ENCODE measurements at regions not wholly inside any gene's neighbourhood (a gene's known extent, or its start where the extent isn't known, plus 50 kb on each side); places are given as distances from the start of the nearest gene placed in this dataset.

GRCh38 chr21:36250423-36251075 is 69.4 kb upstream of the MORC3 start:
- Histone ChIP-seq H3K4me1 (ENCODE audit: control insufficient read depth in 2 of 2, insufficient read depth in 1 of 2, low read depth in 1 of 2, low read length in 2 of 2) (peaks cover 0 to 9% of the 10 kb centered on the region in 2 donors), H2BK12ac (ENCODE audit: low read length) (no peak overlapping the region), H3K18ac (ENCODE audit: low read length) (peak overlapping the region; percentile 2), H3K23ac (ENCODE audit: low read depth, low read length, poor library complexity) (no peak overlapping the region), H3K4me3 (ENCODE audit: low read length in 2 of 2) (no peak overlapping the region), H3K4me2 (ENCODE audit: insufficient read depth, low read length, poor library complexity, severe bottlenecking) (no peak overlapping the region), H3K14ac (ENCODE audit: low read length) (no peak overlapping the region), H3K9ac (ENCODE audit: low read depth, low read length, poor library complexity) (no peak overlapping the region), H3K27ac (replicated peaks; ENCODE audit: low read length) (no peak overlapping the region), H4K8ac (ENCODE audit: low read depth, low read length) (no peak overlapping the region), H3K4ac (ENCODE audit: low read length) (no peak overlapping the region), H2AK5ac (ENCODE audit: low read depth, low read length) (no peak overlapping the region), H3K27me3 (ENCODE audit: control insufficient read depth in 3 of 3, insufficient read depth in 3 of 3, low read depth in 1 of 3, low read length in 3 of 3) (no peaks in the 10 kb centered on the region), H2BK15ac (ENCODE audit: low read length) (no peak overlapping the region), H2BK120ac (ENCODE audit: low read depth, low read length) (no peak overlapping the region), H3K79me1 (ENCODE audit: low read depth, low read length) (no peaks in the 10 kb centered on the region), H2BK5ac (ENCODE audit: low read length) (no peak overlapping the region), H2AFZ (ENCODE audit: low read length) (no peak overlapping the region), H3K36me3 (replicated peaks in 1 of 2; ENCODE audit: control insufficient read depth in 2 of 2, insufficient read depth in 2 of 2, low read length in 2 of 2) (peaks cover 9 to 73% of the 10 kb centered on the region in 2 donors), H4K91ac (ENCODE audit: low read depth, low read length, poor library complexity) (no peak overlapping the region), H3K9me3 (replicated peaks in 1 of 2; ENCODE audit: control insufficient read depth in 2 of 2, insufficient read depth in 1 of 2, low read depth in 1 of 2, low read length in 2 of 2) (peaks cover 0 to 3% of the 10 kb centered on the region in 2 donors)
- no peak for DNase-seq (ENCODE audit: low spot score)
- WGBS, 2 donors (ENCODE audit: extremely low coverage in 2 of 2, insufficient read length in 2 of 2, insufficient replicate concordance in 1 of 2): no CpG with 5 or more reads among the region's 17 CpGs

- H3K4ac ChIP-seq (ENCODE audit: low read length): no peak overlapping the region
- no peak for DNase-seq (ENCODE audit: low spot score)
- H3K36me3 ChIP-seq (replicated peaks in 1 of 2; ENCODE audit: control insufficient read depth in 2 of 2, insufficient read depth in 2 of 2, low read length in 2 of 2): peaks cover 2 to 55% of the 10 kb centered on the region in 2 donors
- H2BK12ac ChIP-seq (ENCODE audit: low read length): no peak overlapping the region
- H3K4me3 ChIP-seq (ENCODE audit: low read length in 2 of 2): no peak overlapping the region
- WGBS, 2 donors (ENCODE audit: extremely low coverage in 2 of 2, insufficient read length in 2 of 2, insufficient replicate concordance in 1 of 2): no CpG with 5 or more reads among the region's 6 CpGs
- H3K4me2 ChIP-seq (ENCODE audit: insufficient read depth, low read length, poor library complexity, severe bottlenecking): no peak overlapping the region
- H2AK5ac ChIP-seq (ENCODE audit: low read depth, low read length): peak overlapping the region; percentile 56
- H3K9me3 ChIP-seq (replicated peaks in 1 of 2; ENCODE audit: control insufficient read depth in 2 of 2, insufficient read depth in 1 of 2, low read depth in 1 of 2, low read length in 2 of 2): peaks cover 0 to 3% of the 10 kb centered on the region in 2 donors
- no peak overlapping the region for H2BK15ac ChIP-seq (ENCODE audit: low read length)
- no peak overlapping the region for H3K27ac ChIP-seq (replicated peaks; ENCODE audit: low read length)
- H3K18ac ChIP-seq (ENCODE audit: low read length): no peak overlapping the region
- no peak overlapping the region for H2BK120ac ChIP-seq (ENCODE audit: low read depth, low read length)
- no peak overlapping the region for H2AFZ ChIP-seq (ENCODE audit: low read length)
- H3K14ac ChIP-seq (ENCODE audit: low read length): no peak overlapping the region
- no peak overlapping the region for H3K23ac ChIP-seq (ENCODE audit: low read depth, low read length, poor library complexity)
- H4K8ac ChIP-seq (ENCODE audit: low read depth, low read length): no peak overlapping the region
- no peaks in the 10 kb centered on the region for H3K79me1 ChIP-seq (ENCODE audit: low read depth, low read length)
- H3K9ac ChIP-seq (ENCODE audit: low read depth, low read length, poor library complexity): no peak overlapping the region
- no peak overlapping the region for H4K91ac ChIP-seq (ENCODE audit: low read depth, low read length, poor library complexity)
- H3K27me3 ChIP-seq (ENCODE audit: control insufficient read depth in 3 of 3, insufficient read depth in 3 of 3, low read depth in 1 of 3, low read length in 3 of 3): no peaks in the 10 kb centered on the region
- peaks cover 0 to 9% of the 10 kb centered on the region in 2 donors for H3K4me1 ChIP-seq (ENCODE audit: control insufficient read depth in 2 of 2, insufficient read depth in 1 of 2, low read depth in 1 of 2, low read length in 2 of 2)
- no peak overlapping the region for H2BK5ac ChIP-seq (ENCODE audit: low read length)
Observed at GRCh38 chr21:36254106-36254941, 65.7 kb upstream of the MORC3 start.

GRCh38 chr21:36255663-36256062 is 64.3 kb upstream of the MORC3 start:
- no peak overlapping the region for H2BK5ac ChIP-seq (ENCODE audit: low read length)
- no peak overlapping the region for H3K27ac ChIP-seq (replicated peaks; ENCODE audit: low read length)
- no peak overlapping the region for H4K91ac ChIP-seq (ENCODE audit: low read depth, low read length, poor library complexity)
- H3K27me3 ChIP-seq (ENCODE audit: control insufficient read depth in 3 of 3, insufficient read depth in 3 of 3, low read depth in 1 of 3, low read length in 3 of 3): no peaks in the 10 kb centered on the region
- no peak overlapping the region for H4K8ac ChIP-seq (ENCODE audit: low read depth, low read length)
- WGBS, 2 donors (ENCODE audit: extremely low coverage in 2 of 2, insufficient read length in 2 of 2, insufficient replicate concordance in 1 of 2): no CpG with 5 or more reads among the region's 5 CpGs
- no peak for DNase-seq (ENCODE audit: low spot score)
- H3K9me3 ChIP-seq (replicated peaks in 1 of 2; ENCODE audit: control insufficient read depth in 2 of 2, insufficient read depth in 1 of 2, low read depth in 1 of 2, low read length in 2 of 2): peaks cover 0 to 2% of the 10 kb centered on the region in 2 donors
- H3K14ac ChIP-seq (ENCODE audit: low read length): no peak overlapping the region
- no peak overlapping the region for H2BK15ac ChIP-seq (ENCODE audit: low read length)
- H3K4me3 ChIP-seq (ENCODE audit: low read length in 2 of 2): no peak overlapping the region
- H3K4me1 ChIP-seq (ENCODE audit: control insufficient read depth in 2 of 2, insufficient read depth in 1 of 2, low read depth in 1 of 2, low read length in 2 of 2): peaks cover 0 to 7% of the 10 kb centered on the region in 2 donors
- no peak overlapping the region for H3K9ac ChIP-seq (ENCODE audit: low read depth, low read length, poor library complexity)
- no peak overlapping the region for H2AFZ ChIP-seq (ENCODE audit: low read length)
- no peak overlapping the region for H2BK120ac ChIP-seq (ENCODE audit: low read depth, low read length)
- no peak overlapping the region for H3K23ac ChIP-seq (ENCODE audit: low read depth, low read length, poor library complexity)
- H3K4ac ChIP-seq (ENCODE audit: low read length): no peak overlapping the region
- H3K4me2 ChIP-seq (ENCODE audit: insufficient read depth, low read length, poor library complexity, severe bottlenecking): no peak overlapping the region
- no peak overlapping the region for H2AK5ac ChIP-seq (ENCODE audit: low read depth, low read length)
- H3K18ac ChIP-seq (ENCODE audit: low read length): no peak overlapping the region
- H3K79me1 ChIP-seq (ENCODE audit: low read depth, low read length): no peaks in the 10 kb centered on the region
- no peak overlapping the region for H2BK12ac ChIP-seq (ENCODE audit: low read length)
- peaks cover 2 to 47% of the 10 kb centered on the region in 2 donors for H3K36me3 ChIP-seq (replicated peaks in 1 of 2; ENCODE audit: control insufficient read depth in 2 of 2, insufficient read depth in 2 of 2, low read length in 2 of 2)

GRCh38 chr21:36257657-36258056 is 62.3 kb upstream of the MORC3 start:
- WGBS, 2 donors (ENCODE audit: extremely low coverage in 2 of 2, insufficient read length in 2 of 2, insufficient replicate concordance in 1 of 2): 100% methylated on average over 1 of the region's 1 CpG
- Histone ChIP-seq H2AFZ (ENCODE audit: low read length) (no peak overlapping the region), H3K4me3 (ENCODE audit: low read length in 2 of 2) (no peak overlapping the region), H2BK12ac (ENCODE audit: low read length) (no peak overlapping the region), H3K18ac (ENCODE audit: low read length) (no peak overlapping the region), H2BK120ac (ENCODE audit: low read depth, low read length) (no peak overlapping the region), H3K9ac (ENCODE audit: low read depth, low read length, poor library complexity) (no peak overlapping the region), H3K27ac (replicated peaks; ENCODE audit: low read length) (no peak overlapping the region), H2BK5ac (ENCODE audit: low read length) (no peak overlapping the region), H4K8ac (ENCODE audit: low read depth, low read length) (no peak overlapping the region), H3K9me3 (replicated peaks in 1 of 2; ENCODE audit: control insufficient read depth in 2 of 2, insufficient read depth in 1 of 2, low read depth in 1 of 2, low read length in 2 of 2) (no peaks in the 10 kb centered on the region), H4K91ac (ENCODE audit: low read depth, low read length, poor library complexity) (no peak overlapping the region), H3K23ac (ENCODE audit: low read depth, low read length, poor library complexity) (no peak overlapping the region), H3K79me1 (ENCODE audit: low read depth, low read length) (no peaks in the 10 kb centered on the region), H2AK5ac (ENCODE audit: low read depth, low read length) (no peak overlapping the region), H3K4ac (ENCODE audit: low read length) (no peak overlapping the region), H2BK15ac (ENCODE audit: low read length) (no peak overlapping the region), H3K27me3 (ENCODE audit: control insufficient read depth in 3 of 3, insufficient read depth in 3 of 3, low read depth in 1 of 3, low read length in 3 of 3) (no peaks in the 10 kb centered on the region), H3K14ac (ENCODE audit: low read length) (no peak overlapping the region), H3K4me1 (ENCODE audit: control insufficient read depth in 2 of 2, insufficient read depth in 1 of 2, low read depth in 1 of 2, low read length in 2 of 2) (peaks cover 0 to 7% of the 10 kb centered on the region in 2 donors), H3K4me2 (ENCODE audit: insufficient read depth, low read length, poor library complexity, severe bottlenecking) (no peak overlapping the region), H3K36me3 (replicated peaks in 1 of 2; ENCODE audit: control insufficient read depth in 2 of 2, insufficient read depth in 2 of 2, low read length in 2 of 2) (peaks cover 4 to 39% of the 10 kb centered on the region in 2 donors)
- no peak for DNase-seq (ENCODE audit: low spot score)
